Sigmoid colon (tissue), 6 donors: ENCODE measurements at regions not wholly inside any gene's neighbourhood (a gene's known extent, or its start where the extent isn't known, plus 50 kb on each side); places are given as distances from the start of the nearest gene placed in this dataset.

ENCODE experiments used
- DNase-seq: peaks from one replicate; pipeline ENCODE4 v3.0.0-alpha.2; 2019
- H3K27ac ChIP-seq, 4 donors: fragments of 200-600 bp; sonication (generic); one replicate each; pipeline ENCODE4 v1.5.1; 2016 to 2019; ENCODE audit warnings: mild to moderate bottlenecking in 1 of 4
- H3K27me3 ChIP-seq, 3 donors: fragments of 200-600 bp; sonication (generic); one replicate each; pipeline ENCODE4 v1.5.1; 2019; ENCODE audit warnings: mild to moderate bottlenecking in 1 of 3
- H3K36me3 ChIP-seq, 4 donors: fragments of 200-600 bp; sonication (generic); one replicate each; pipeline ENCODE4 v1.5.1; 2016 to 2019
- H3K4me1 ChIP-seq, 4 donors: fragments of 200-600 bp; sonication (generic); one replicate each; pipeline ENCODE4 v1.5.1; 2017 to 2019
- H3K4me3 ChIP-seq, 4 donors: fragments of 200-600 bp; sonication (generic); one replicate each; pipeline ENCODE4 v1.5.1; 2017 to 2019; ENCODE audit warnings: mild to moderate bottlenecking in 2 of 4, moderate library complexity in 1 of 4
- H3K9me3 ChIP-seq, 4 donors: fragments of 200-600 bp in 3 of 4; sonication (generic) in 3 of 4; one replicate each; pipeline versions ENCODE4 v1.5.1 to v1.6.1; 2013 to 2019
- CTCF ChIP-seq, 4 experiments: fragments of 450-650 bp in 3 of 4; fragments of 200-600 bp in 1 of 4; IDR thresholded peaks; one replicate each; pipeline ENCODE4 v1.5.1; 2016 to 2019; ENCODE audit warnings: antibody characterized with exemption in 4 of 4, mild to moderate bottlenecking in 3 of 4, moderate library complexity in 2 of 4
- EP300 ChIP-seq, 4 donors: sonication (generic); formaldehyde crosslinking; IDR thresholded peaks; one replicate each; pipeline ENCODE4 v1.6.1; 2017; ENCODE audit warnings: antibody characterized with exemption in 4 of 4
- POLR2A ChIP-seq, 2 donors: fragments of 450-650 bp; IDR thresholded peaks; one replicate each; pipeline ENCODE4 v1.6.1; 2016; ENCODE audit warnings: antibody characterized with exemption in 2 of 2, mild to moderate bottlenecking in 2 of 2, moderate library complexity in 2 of 2
- POLR2AphosphoS5 ChIP-seq, 4 donors: sonication (generic); formaldehyde crosslinking; IDR thresholded peaks; one replicate each; pipeline ENCODE4 v1.6.1; 2017; ENCODE audit warnings: antibody characterized with exemption in 4 of 4
- WGBS, 2 donors: extraction: QIAGEN DNeasy Blood & Tissue Kit; methylation state at CpG; one replicate each; pipeline ENCODE4 v1.1.7; 2013; 5-methylcytosine and 5-hydroxymethylcytosine counted together
- intact Hi-C: fragments of 100-400 bp; cut with DNase I; formaldehyde crosslinking; loops from one replicate; pipeline ENCODE4 v1.15.1; 2023
- donor health status: healthy with polysubstance abuse.
- donor health status: healthy.

- no peak for DNase-seq
- Histone ChIP-seq H3K9me3 (no peaks in the 10 kb centered on the region), H3K36me3 (no peaks in the 10 kb centered on the region), H3K4me3 (no peak overlapping the region), H3K27ac (no peak overlapping the region), H3K27me3 (peaks cover 14 to 39% (median 26%) of the 10 kb centered on the region in 3 donors), H3K4me1 (peaks cover 0 to 20% (median 18%) of the 10 kb centered on the region in 4 donors)
- 68 to 77% methylated on average over 9 of the region's 9 CpGs for WGBS, 2 donors
- intact Hi-C loops = no loop called here
- TF ChIP-seq POLR2A (IDR thresholded peaks at IDR 0.05) (no peak), CTCF (IDR thresholded peaks at IDR 0.05) (no peak), POLR2AphosphoS5 (IDR thresholded peaks at IDR 0.05) (no peak), EP300 (IDR thresholded peaks at IDR 0.05) (no peak)
Measured at GRCh38 chr14:101075025-101075800, 171.7 kb upstream of the RTL1 start.

GRCh38 chr14:101075801-101076413, 172.4 kb upstream of the RTL1 start:
- H3K27me3 ChIP-seq = peaks cover 14 to 39% (median 26%) of the 10 kb centered on the region in 3 donors
- no peaks in the 10 kb centered on the region for H3K9me3 ChIP-seq
- no peak overlapping the region for H3K27ac ChIP-seq
- H3K4me3 ChIP-seq = no peak overlapping the region
- H3K36me3 ChIP-seq = no peaks in the 10 kb centered on the region
- DNase-seq = no peak
- H3K4me1 ChIP-seq = peaks cover 0 to 20% (median 18%) of the 10 kb centered on the region in 4 donors
- WGBS, 2 donors = 66 to 69% methylated on average over 15 of the region's 15 CpGs
- TF ChIP-seq POLR2A (IDR thresholded peaks at IDR 0.05) = no peak
- no peak for TF ChIP-seq EP300 (IDR thresholded peaks at IDR 0.05)
- no peak for TF ChIP-seq POLR2AphosphoS5 (IDR thresholded peaks at IDR 0.05)
- no peak for TF ChIP-seq CTCF (IDR thresholded peaks at IDR 0.05)
- intact Hi-C loops = no loop called here

GRCh38 chr14:101076451-101077198, 173.1 kb upstream of the RTL1 start:
- intact Hi-C loops = no loop called here
- no peaks in the 10 kb centered on the region for H3K36me3 ChIP-seq
- DNase-seq = peak; percentile 52
- H3K27ac ChIP-seq = no peak overlapping the region
- H3K4me3 ChIP-seq = no peak overlapping the region
- WGBS, 2 donors = 63 to 67% methylated on average over 29 of the region's 29 CpGs
- peaks cover 0 to 20% (median 18%) of the 10 kb centered on the region in 4 donors for H3K4me1 ChIP-seq
- H3K9me3 ChIP-seq = peaks cover 0 to 3% (median 0%) of the 10 kb centered on the region in 4 donors
- H3K27me3 ChIP-seq = peaks cover 14 to 39% (median 26%) of the 10 kb centered on the region in 3 donors
- no peak for TF ChIP-seq EP300 (IDR thresholded peaks at IDR 0.05)
- no peak for TF ChIP-seq POLR2AphosphoS5 (IDR thresholded peaks at IDR 0.05)
- no peak for TF ChIP-seq CTCF (IDR thresholded peaks at IDR 0.05)
- TF ChIP-seq POLR2A (IDR thresholded peaks at IDR 0.05) = no peak

- TF ChIP-seq POLR2A (IDR thresholded peaks at IDR 0.05) (no peak), POLR2AphosphoS5 (IDR thresholded peaks at IDR 0.05) (no peak), CTCF (IDR thresholded peaks at IDR 0.05) (no peak), EP300 (IDR thresholded peaks at IDR 0.05) (no peak)
- intact Hi-C loops = no loop called here
- peaks cover 14 to 39% (median 26%) of the 10 kb centered on the region in 3 donors for H3K27me3 ChIP-seq
- H3K4me1 ChIP-seq = peaks cover 0 to 20% (median 18%) of the 10 kb centered on the region in 4 donors
- H3K9me3 ChIP-seq = peaks cover 0 to 3% (median 0%) of the 10 kb centered on the region in 4 donors
- peak overlapping the region in 2 of 4 donors; percentile 16 to 30 for H3K4me3 ChIP-seq
- no peaks in the 10 kb centered on the region for H3K36me3 ChIP-seq
- DNase-seq = peak; percentile 57
- no peak overlapping the region for H3K27ac ChIP-seq
- 3 to 14% methylated on average over 38 of the region's 38 CpGs for WGBS, 2 donors
Measured at GRCh38 chr14:101077481-101078074, 174.1 kb upstream of the RTL1 start.
